ENCODE measurements at regions not wholly inside any gene's neighbourhood (a gene's known extent, or its start where the extent isn't known, plus 50 kb on each side); places are given as distances from the start of the nearest gene placed in this dataset.
"Not testable (repeated sequence)": the region's sequence is repeated elsewhere in the genome, so short reads cannot be mapped to it uniquely, and the experiment has no call there.

DNA sequence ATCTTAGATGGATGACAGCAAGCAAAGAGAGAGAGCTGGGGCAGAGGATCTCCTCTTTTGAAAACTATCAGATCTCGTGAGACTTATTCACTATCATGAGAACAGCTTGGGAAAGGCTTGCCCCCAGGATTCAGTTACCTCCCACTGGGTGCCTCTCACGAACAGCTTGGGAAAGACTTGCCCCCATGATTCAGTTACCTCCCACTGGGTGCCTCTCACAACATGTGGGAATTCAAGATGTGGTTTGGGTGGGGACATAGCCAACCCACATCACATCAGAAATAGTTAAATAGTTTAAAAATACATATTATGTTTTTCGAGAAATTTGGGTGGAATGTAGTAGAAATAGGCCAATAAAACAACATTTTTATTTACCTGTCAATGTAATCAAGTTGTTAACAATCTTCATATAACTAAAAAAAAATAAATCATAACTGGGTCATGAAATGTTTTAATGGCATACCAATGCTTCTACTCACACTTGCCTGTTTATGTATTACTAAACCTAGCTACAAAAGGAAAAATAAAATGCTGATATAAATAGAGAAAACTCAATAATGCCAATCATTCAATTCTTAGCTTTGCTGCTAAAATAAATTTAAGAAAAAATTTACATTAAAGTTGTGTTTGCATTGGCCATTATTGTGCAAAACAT, 608.9 kb downstream of the SUCLG1 start:
- intact Hi-C loops (cut with micrococcal nuclease) = no loop called here
- no peaks in the 10 kb centered on the region for H3K27me3 Mint-ChIP-seq
- no peak overlapping the region for H3K27ac Mint-ChIP-seq
- DNase-seq = no peak
- H3K4me1 Mint-ChIP-seq = no peaks in the 10 kb centered on the region
- no peaks in the 10 kb centered on the region for H3K36me3 Mint-ChIP-seq (ENCODE audit: low read depth)
- no peaks in the 10 kb centered on the region for H3K9me3 Mint-ChIP-seq
- H3K4me3 Mint-ChIP-seq = no peak overlapping the region

DNA sequence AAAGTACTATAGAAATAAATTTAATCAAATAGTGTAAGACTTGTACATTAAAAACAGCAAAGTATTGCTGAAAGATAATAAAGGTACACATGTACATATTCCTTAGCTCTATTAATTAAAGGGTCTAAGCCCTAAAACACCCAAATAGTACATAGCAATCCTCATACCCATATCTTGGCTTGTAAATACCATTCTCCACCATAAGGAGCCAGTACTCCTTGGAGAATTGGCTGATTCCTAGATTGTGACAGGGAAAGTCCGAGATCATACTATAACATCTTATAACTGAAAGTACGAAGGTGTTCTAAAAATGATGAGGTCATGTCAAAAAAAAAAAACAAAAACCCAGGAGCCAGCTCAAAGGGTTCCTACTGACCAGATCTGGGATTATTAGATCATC, 614.6 kb downstream of the SUCLG1 start:
- H3K27ac Mint-ChIP-seq = no peak overlapping the region
- DNase-seq = no peak
- no peaks in the 10 kb centered on the region for H3K36me3 Mint-ChIP-seq (ENCODE audit: low read depth)
- H3K27me3 Mint-ChIP-seq = no peaks in the 10 kb centered on the region
- no peaks in the 10 kb centered on the region for H3K4me1 Mint-ChIP-seq
- no peaks in the 10 kb centered on the region for H3K9me3 Mint-ChIP-seq
- H3K4me3 Mint-ChIP-seq = no peak overlapping the region
- intact Hi-C loops (cut with micrococcal nuclease) = no loop called here

DNA sequence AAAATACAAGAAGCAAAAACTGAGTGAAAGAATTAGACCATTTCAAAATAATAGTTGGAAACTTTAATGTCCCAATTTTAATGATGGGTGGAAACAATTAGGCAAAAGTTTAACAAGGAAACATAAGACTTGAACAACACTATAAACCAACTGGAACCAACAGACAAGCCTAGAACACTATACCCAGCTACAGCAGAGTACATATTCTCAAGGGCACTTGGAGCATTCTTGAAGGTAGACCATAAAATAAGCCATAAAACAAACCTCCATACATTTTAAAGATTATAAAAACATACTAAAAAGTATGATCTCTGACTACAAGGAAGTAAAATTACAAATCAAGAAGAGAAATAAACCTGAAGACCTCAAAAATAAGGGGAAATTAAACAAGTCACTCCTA, 616.7 kb downstream of the SUCLG1 start:
- intact Hi-C loops (cut with micrococcal nuclease) = no loop called here
- no peaks in the 10 kb centered on the region for H3K9me3 Mint-ChIP-seq
- H3K4me1 Mint-ChIP-seq = no peaks in the 10 kb centered on the region
- H3K27ac Mint-ChIP-seq = no peak overlapping the region
- DNase-seq = no peak
- H3K27me3 Mint-ChIP-seq = no peaks in the 10 kb centered on the region
- H3K36me3 Mint-ChIP-seq (ENCODE audit: low read depth) = no peaks in the 10 kb centered on the region
- H3K4me3 Mint-ChIP-seq = no peak overlapping the region

DNA sequence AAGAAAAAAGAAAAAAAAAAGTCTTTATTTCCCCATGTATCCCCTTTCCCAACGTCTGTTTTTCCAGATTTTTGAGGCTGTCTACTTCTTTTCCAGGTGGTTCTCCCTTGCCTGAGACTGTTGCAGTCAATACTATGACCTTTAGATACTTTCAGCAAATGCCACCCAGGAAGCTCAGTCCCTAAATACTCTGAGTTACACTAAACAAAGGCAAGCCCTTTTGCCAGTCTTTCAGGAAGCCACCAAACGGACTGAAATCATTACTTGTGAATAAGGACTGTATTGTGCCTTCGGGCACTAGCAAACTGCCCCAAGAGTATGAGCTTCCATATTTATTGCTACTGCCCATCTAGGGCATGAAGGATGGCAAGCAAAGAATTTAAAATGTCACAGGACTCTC, 621.3 kb downstream of the SUCLG1 start:
- no peak overlapping the region for H3K4me3 Mint-ChIP-seq
- no peaks in the 10 kb centered on the region for H3K36me3 Mint-ChIP-seq (ENCODE audit: low read depth)
- no peaks in the 10 kb centered on the region for H3K9me3 Mint-ChIP-seq
- no peak overlapping the region for H3K27ac Mint-ChIP-seq
- no peaks in the 10 kb centered on the region for H3K4me1 Mint-ChIP-seq
- intact Hi-C loops (cut with micrococcal nuclease) = no loop called here
- no peaks in the 10 kb centered on the region for H3K27me3 Mint-ChIP-seq
- DNase-seq = no peak

DNA sequence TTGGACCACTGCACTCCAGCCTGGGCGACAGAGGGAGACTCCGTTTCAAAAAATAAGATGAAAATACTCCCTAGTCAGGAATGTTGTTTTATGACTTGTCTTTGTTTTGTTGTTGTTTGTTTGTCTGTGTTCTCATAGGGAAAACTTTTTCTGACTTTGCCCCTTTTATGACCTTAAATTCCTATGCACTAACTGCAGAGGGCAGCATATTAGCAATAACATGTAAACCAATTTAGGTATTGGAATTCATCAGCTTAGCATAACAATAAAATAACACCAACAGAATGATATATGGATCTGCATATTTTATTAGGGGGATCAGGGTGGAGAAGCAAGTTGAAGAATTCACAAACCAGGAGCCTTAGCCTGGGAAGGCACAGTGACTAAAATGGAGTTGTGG, 631.5 kb downstream of the SUCLG1 start:
- H3K9me3 Mint-ChIP-seq = no peaks in the 10 kb centered on the region
- intact Hi-C loops (cut with micrococcal nuclease) = no loop called here
- no peak for DNase-seq
- H3K4me1 Mint-ChIP-seq = no peaks in the 10 kb centered on the region
- H3K27ac Mint-ChIP-seq = no peak overlapping the region
- no peak overlapping the region for H3K4me3 Mint-ChIP-seq
- H3K36me3 Mint-ChIP-seq (ENCODE audit: low read depth) = no peaks in the 10 kb centered on the region
- H3K27me3 Mint-ChIP-seq = no peaks in the 10 kb centered on the region

DNA sequence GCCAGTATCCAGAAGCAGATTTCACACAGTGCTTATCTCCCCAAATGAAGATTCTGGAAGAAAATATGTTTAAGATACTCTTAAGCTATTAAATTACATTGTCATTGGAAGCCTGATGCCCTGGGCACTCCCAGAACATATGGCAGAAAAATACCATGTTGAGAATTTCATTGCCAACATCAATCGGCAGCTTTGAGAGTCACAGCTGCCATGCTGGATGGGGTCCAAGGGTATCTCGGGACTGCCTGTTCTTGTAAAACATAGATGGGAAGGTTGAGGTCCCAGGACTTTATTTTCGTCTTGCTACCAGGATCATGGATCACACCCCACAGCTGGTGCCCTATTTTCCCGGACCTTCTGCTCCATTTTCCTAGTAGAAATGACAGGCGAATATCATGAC, 632.5 kb downstream of the SUCLG1 start:
- H3K9me3 Mint-ChIP-seq = no peaks in the 10 kb centered on the region
- H3K4me3 Mint-ChIP-seq = no peak overlapping the region
- H3K27me3 Mint-ChIP-seq = no peaks in the 10 kb centered on the region
- H3K4me1 Mint-ChIP-seq = no peaks in the 10 kb centered on the region
- DNase-seq = no peak
- intact Hi-C loops (cut with micrococcal nuclease) = no loop called here
- H3K36me3 Mint-ChIP-seq (ENCODE audit: low read depth) = no peaks in the 10 kb centered on the region
- H3K27ac Mint-ChIP-seq = no peak overlapping the region

DNA sequence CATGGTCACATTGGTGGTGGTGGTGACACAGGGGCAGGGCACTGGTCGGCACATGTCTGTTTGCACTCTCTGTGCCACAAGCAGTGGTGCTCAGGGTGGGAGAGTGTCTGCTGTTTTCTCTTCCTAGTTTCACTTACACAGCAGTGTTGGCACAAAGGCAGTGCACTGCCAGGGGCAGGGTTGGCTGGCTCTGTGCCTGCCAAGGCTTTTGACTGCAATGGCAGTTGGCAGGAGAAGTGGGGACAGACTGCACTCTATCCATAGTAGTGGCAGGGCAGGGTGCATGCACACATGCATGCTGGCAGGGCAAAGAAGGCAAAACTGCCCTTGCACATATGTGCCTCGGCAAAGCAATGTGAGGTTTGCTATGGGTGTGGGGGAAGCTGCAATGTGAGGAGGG, 635.9 kb downstream of the SUCLG1 start:
- DNase-seq = no peak
- Mint-ChIP-seq H3K4me3 (no peak overlapping the region), H3K27me3 (no peaks in the 10 kb centered on the region), H3K9me3 (no peaks in the 10 kb centered on the region), H3K4me1 (no peaks in the 10 kb centered on the region), H3K27ac (no peak overlapping the region), H3K36me3 (ENCODE audit: low read depth) (no peaks in the 10 kb centered on the region)
- intact Hi-C loops (cut with micrococcal nuclease) = no loop called here

DNA sequence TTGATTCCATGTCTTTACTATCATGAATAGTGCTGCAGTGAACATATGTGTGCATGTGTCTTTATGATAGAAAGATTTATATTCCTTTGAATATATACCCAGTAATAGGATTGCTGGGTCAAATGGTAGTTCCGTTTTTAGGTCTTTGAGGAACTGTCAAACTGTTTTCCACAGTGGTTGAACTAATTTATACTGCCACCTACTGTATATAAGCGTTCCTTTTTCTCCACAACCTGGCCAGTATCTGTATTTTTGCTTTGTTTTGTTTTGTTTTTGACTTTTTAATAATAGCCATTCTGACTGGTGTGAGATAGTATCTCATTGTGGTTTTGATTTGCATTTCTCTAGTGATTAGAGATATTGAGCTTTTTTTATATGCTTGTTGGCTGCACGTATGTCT, 641.6 kb downstream of the SUCLG1 start:
- DNase-seq = no peak
- intact Hi-C loops (cut with micrococcal nuclease) = no loop called here
- H3K36me3 Mint-ChIP-seq (ENCODE audit: low read depth) = no peaks in the 10 kb centered on the region
- no peaks in the 10 kb centered on the region for H3K27me3 Mint-ChIP-seq
- H3K27ac Mint-ChIP-seq = no peak overlapping the region
- no peaks in the 10 kb centered on the region for H3K4me1 Mint-ChIP-seq
- no peaks in the 10 kb centered on the region for H3K9me3 Mint-ChIP-seq
- H3K4me3 Mint-ChIP-seq = no peak overlapping the region

DNA sequence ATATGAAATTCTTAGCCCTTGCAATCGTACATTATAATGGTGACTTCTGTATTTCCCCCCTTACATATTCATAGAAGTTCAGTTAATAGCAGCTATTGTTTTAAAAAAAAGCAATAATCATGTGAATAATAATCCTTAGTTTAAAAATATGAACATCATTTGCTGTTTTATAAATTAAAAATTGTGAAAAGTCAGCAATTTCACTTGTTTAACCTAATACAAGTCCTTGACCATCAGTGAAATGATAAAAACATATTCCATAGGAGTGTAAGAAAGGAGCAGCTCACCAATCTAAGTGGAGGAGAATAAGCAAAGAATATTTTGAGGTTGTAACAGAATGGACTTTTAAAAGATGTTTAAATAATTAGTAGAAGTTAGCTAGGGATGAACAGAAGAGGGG, 650.2 kb downstream of the SUCLG1 start:
- DNase-seq = no peak
- Mint-ChIP-seq H3K36me3 (ENCODE audit: low read depth) (no peaks in the 10 kb centered on the region), H3K4me3 (no peak overlapping the region), H3K27me3 (no peaks in the 10 kb centered on the region), H3K27ac (no peak overlapping the region), H3K4me1 (no peaks in the 10 kb centered on the region), H3K9me3 (no peaks in the 10 kb centered on the region)
- intact Hi-C loops (cut with micrococcal nuclease) = no loop called here

DNA sequence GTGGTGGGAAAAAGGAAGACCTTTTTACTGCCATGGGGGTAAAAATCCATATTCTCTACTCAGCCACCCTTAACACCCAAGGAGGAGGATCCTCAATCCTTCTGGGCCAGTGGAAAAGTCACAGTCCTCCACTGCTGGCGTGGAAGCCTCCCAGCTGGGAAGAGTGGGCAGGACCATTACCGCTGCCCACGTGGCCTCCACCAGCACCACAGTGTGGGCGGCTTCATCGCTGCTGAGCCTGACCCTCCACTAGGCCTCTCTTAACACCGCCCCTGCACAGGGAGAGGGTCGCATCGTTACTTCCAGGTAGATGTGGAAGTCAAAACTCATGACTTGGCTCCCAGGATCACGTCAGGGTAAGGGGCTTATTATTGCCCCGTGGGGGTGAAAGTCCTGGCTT, 656.5 kb downstream of the SUCLG1 start:
- intact Hi-C loops (cut with micrococcal nuclease) = no loop called here
- no peak for DNase-seq
- Mint-ChIP-seq H3K4me1 (no peaks in the 10 kb centered on the region), H3K9me3 (no peaks in the 10 kb centered on the region), H3K27me3 (no peaks in the 10 kb centered on the region), H3K4me3 (no peak overlapping the region), H3K36me3 (ENCODE audit: low read depth) (no peaks in the 10 kb centered on the region), H3K27ac (no peak overlapping the region)

DNA sequence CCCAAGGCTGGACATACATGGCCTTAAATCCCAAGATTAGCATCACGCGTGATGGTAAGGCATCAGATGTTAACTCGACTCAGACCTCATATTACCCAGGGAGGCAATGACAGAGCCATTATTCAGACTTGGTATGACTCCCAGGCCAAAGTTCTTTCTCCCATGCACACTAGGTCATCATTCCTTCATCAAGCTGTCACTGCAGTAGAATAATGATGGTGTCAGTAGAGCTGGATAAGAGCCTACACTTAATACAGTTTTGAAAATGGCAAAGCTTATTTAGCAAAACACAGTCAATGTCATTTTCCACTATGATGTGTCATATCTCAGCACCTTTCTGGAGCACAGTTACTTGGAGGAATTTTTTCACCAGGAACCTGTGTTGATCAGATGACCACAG, 663.3 kb downstream of the SUCLG1 start:
- H3K27ac Mint-ChIP-seq = no peak overlapping the region
- no peaks in the 10 kb centered on the region for H3K36me3 Mint-ChIP-seq (ENCODE audit: low read depth)
- no peaks in the 10 kb centered on the region for H3K4me1 Mint-ChIP-seq
- no peak for DNase-seq
- no peaks in the 10 kb centered on the region for H3K27me3 Mint-ChIP-seq
- no peak overlapping the region for H3K4me3 Mint-ChIP-seq
- no peaks in the 10 kb centered on the region for H3K9me3 Mint-ChIP-seq
- intact Hi-C loops (cut with micrococcal nuclease) = no loop called here

DNA sequence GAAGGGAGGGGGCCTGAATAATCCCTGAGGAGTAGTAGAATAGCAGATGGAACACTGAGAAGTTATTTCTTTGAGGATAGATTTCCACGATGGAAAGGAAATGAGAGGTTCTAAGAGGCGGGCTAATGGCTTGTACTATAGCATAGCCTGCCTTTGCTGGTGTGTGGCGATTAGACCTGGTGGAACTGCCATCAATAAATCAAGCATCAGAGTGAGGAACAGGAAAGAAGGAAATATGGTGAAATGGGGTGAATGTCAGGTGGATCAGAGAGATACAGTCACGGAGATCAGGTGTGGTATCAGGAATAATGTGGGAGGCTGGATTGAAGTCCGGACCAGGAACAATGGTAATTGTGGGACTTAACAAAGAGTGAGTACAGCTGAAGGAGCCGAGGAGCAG, 668.6 kb downstream of the SUCLG1 start:
- H3K27me3 Mint-ChIP-seq; H3K9me3 Mint-ChIP-seq; intact Hi-C loops (cut with micrococcal nuclease); H3K4me3 Mint-ChIP-seq; H3K36me3 Mint-ChIP-seq (ENCODE audit: low read depth); H3K4me1 Mint-ChIP-seq; H3K27ac Mint-ChIP-seq; DNase-seq: not testable (repeated sequence)

DNA sequence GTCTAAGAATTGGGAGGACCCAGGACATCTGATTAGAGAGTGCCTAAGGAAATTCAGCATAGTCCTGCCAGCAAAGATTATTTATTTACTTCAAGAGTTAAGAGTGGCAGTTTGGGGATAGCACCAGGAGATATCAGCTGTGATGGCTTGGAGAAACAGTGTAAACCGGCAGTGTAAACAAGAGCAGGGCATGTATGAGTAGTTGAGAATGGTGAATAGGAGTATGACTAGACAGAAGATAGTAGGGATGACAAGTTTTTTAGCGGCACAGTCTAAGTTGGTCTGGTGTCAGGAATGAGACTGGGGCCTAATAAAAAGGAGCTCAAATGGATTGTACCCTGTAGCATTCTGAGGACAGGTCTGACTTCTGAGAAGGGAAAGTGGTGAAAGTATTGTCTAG, 669.4 kb downstream of the SUCLG1 start:
- H3K4me3 Mint-ChIP-seq; DNase-seq; H3K27ac Mint-ChIP-seq; intact Hi-C loops (cut with micrococcal nuclease); H3K4me1 Mint-ChIP-seq; H3K27me3 Mint-ChIP-seq; H3K9me3 Mint-ChIP-seq; H3K36me3 Mint-ChIP-seq (ENCODE audit: low read depth): not testable (repeated sequence)

DNA sequence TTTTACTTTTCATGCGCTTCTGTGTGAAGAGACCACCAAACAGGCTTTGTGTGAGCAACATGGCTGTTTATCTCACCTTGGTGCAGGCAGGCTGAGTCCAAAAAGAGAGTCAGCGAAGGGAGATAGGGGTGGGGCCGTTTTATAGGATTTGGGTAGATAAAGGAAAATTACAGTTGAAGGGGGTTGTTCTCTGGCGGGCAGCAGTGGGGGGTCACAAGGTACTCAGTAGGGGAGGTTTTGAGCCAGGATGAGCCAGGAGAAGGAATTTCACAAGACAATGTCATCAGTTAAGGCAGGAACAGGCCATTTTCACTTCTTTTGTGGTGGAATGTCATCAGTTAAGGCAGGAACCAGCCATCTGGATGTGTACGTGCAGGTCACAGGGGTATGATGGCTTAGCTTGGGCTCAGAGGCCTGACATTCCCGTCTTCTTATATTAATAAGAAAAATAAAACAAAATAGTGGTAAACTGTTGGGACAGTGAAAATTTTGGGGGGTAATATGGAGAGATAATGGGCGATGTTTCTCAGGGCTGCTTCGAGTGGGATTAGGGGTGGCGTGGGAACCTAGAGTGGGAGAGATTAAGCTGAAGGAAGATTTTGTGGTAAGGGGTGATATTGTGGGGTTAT, 670.0 kb downstream of the SUCLG1 start:
- DNase-seq; H3K36me3 Mint-ChIP-seq (ENCODE audit: low read depth); H3K9me3 Mint-ChIP-seq; H3K27me3 Mint-ChIP-seq; H3K4me1 Mint-ChIP-seq; intact Hi-C loops (cut with micrococcal nuclease); H3K4me3 Mint-ChIP-seq; H3K27ac Mint-ChIP-seq: not testable (repeated sequence)

DNA sequence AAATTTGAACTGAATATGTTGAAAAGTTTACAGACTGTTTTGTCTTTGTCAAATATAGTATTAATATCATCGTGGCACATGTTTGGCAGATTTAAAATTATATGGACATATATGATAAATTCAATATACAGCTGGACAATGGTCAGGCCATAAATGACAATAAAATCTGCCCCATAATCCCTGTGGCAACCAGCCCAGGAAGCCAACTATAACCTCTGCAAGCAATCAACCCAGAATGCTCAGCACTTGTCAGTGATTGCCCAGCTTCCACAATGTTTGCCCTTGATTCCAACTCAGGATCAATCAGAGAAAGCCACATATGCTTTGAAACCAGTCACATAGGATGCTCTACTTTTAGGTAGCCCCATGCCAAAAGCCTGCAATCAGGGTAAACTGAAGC, 671.9 kb downstream of the SUCLG1 start:
- H3K9me3 Mint-ChIP-seq = no peaks in the 10 kb centered on the region
- no peaks in the 10 kb centered on the region for H3K4me1 Mint-ChIP-seq
- intact Hi-C loops (cut with micrococcal nuclease) = no loop called here
- no peaks in the 10 kb centered on the region for H3K36me3 Mint-ChIP-seq (ENCODE audit: low read depth)
- no peaks in the 10 kb centered on the region for H3K27me3 Mint-ChIP-seq
- no peak overlapping the region for H3K27ac Mint-ChIP-seq
- no peak overlapping the region for H3K4me3 Mint-ChIP-seq
- no peak for DNase-seq

All from activated CD4-positive, alpha-beta T cell treated with anti-CD3 and anti-CD28 coated beads, Interleukin-2, amount 10 ng/mL, durations not matched to agents 24 days and 14 days (primary cell).